ENCODE measurements at regions not wholly inside any gene's neighbourhood (a gene's known extent, or its start where the extent isn't known, plus 50 kb on each side); places are given as distances from the start of the nearest gene placed in this dataset.

DNA sequence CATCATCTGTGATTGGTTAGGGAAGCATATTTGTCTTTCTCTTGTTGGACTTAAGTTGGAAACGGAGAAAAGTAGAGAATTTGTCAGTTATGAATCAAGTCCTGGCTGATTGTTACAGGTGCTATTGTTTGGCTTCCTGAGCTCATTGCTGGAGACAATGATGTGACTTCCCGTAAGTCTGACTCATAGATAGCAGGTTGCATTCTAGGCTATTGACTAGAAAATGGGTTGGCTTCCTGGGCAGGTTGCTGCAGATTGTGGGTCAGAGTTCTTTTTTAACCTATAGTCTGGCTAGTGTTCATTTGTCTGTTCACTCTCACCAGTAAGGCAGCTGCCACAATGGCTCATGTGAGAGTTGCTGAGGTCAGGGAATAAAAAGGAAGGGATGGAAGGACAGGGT is 101.5 kb downstream of the CCNA1 start:
- Mint-ChIP-seq H3K27ac (ENCODE audit: unreplicated experiment) (no peak overlapping the region), H3K4me3 (ENCODE audit: unreplicated experiment) (no peak overlapping the region), H3K27me3 (ENCODE audit: insufficient read depth, unreplicated experiment) (peaks cover 12% of the 10 kb centered on the region), H3K36me3 (ENCODE audit: insufficient read depth, unreplicated experiment) (no peaks in the 10 kb centered on the region), H3K4me1 (ENCODE audit: low read depth, unreplicated experiment) (no peaks in the 10 kb centered on the region), H3K9me3 (ENCODE audit: unreplicated experiment) (peaks cover 19% of the 10 kb centered on the region)
- ChIA-PET CTCF (no interaction called here), POLR2A (no interaction called here)
- H3K36me3 ChIP-seq (ENCODE audit: control insufficient read depth, insufficient read depth, low read length), result no peaks in the 10 kb centered on the region
- H3K4me3 ChIP-seq (ENCODE audit: low read depth, low read length), result no peak overlapping the region
- intact Hi-C loops (cut with micrococcal nuclease; ENCODE audit: unreplicated experiment), result no loop called here
- no peaks in the 10 kb centered on the region for H3K4me1 ChIP-seq
- BruUV-seq (replicated peaks), result no TSS peak
- DNase-seq, result no peak
- no peak for TF ChIP-seq CTCF (IDR thresholded peaks at IDR 0.05; ENCODE audit: insufficient read depth in 1 of 2, low read depth in 1 of 2, low read length in 1 of 2, severe bottlenecking in 1 of 2, unreplicated experiment in 1 of 2)
- peaks cover 4% of the 10 kb centered on the region; the same call in 1 of the 2 replicates for H3K9me3 ChIP-seq
- H3K27me3 ChIP-seq (replicated peaks; ENCODE audit: control insufficient read depth, insufficient read depth, low read length), result no peaks in the 10 kb centered on the region

- POLR2A ChIA-PET, result no interaction called here
- H3K27me3 Mint-ChIP-seq (ENCODE audit: insufficient read depth, unreplicated experiment), result peaks cover 10% of the 10 kb centered on the region
- no TSS peak for BruUV-seq (replicated peaks)
- H3K36me3 ChIP-seq (ENCODE audit: control insufficient read depth, insufficient read depth, low read length), result no peaks in the 10 kb centered on the region
- no peak for TF ChIP-seq CTCF (IDR thresholded peaks at IDR 0.05; ENCODE audit: insufficient read depth in 1 of 2, low read depth in 1 of 2, low read length in 1 of 2, severe bottlenecking in 1 of 2, unreplicated experiment in 1 of 2)
- H3K4me3 ChIP-seq (ENCODE audit: low read depth, low read length), result no peak overlapping the region
- H3K36me3 Mint-ChIP-seq (ENCODE audit: insufficient read depth, unreplicated experiment), result no peaks in the 10 kb centered on the region
- peaks cover 9% of the 10 kb centered on the region; the same call in 1 of the 2 replicates for H3K9me3 ChIP-seq
- CTCF ChIA-PET, result no interaction called here
- DNase-seq, result no peak
- peaks cover 44% of the 10 kb centered on the region for H3K9me3 Mint-ChIP-seq (ENCODE audit: unreplicated experiment)
- intact Hi-C loops (cut with micrococcal nuclease; ENCODE audit: unreplicated experiment), result no loop called here
- no peaks in the 10 kb centered on the region for H3K4me1 Mint-ChIP-seq (ENCODE audit: low read depth, unreplicated experiment)
- no peak overlapping the region for H3K27ac Mint-ChIP-seq (ENCODE audit: unreplicated experiment)
- H3K4me3 Mint-ChIP-seq (ENCODE audit: unreplicated experiment), result no peak overlapping the region
- H3K4me1 ChIP-seq, result no peaks in the 10 kb centered on the region
- H3K27me3 ChIP-seq (replicated peaks; ENCODE audit: control insufficient read depth, insufficient read depth, low read length), result no peaks in the 10 kb centered on the region
These were observed 104.3 kb downstream of the CCNA1 start for GRCh38 chr13:36536546-36536945.

DNA sequence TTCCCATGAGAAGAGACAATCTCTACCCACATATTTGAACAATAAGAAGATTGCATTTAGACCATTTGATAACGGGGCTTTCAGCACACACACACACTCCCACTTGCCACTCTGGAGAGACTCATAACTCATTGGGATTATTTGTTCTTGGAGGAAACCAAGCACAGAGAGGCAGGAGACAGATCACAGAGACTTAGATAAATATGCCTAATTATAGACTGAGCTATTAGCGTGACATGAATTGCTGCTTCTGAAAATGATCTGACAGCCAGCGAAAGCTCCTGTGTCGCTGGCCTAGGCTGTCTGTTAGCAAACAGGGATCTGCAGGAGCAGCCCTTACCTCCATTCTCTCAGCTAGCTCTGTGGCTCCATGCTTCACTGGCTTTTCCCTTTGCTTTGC is 111.4 kb downstream of the CCNA1 start:
- no peaks in the 10 kb centered on the region for H3K4me1 Mint-ChIP-seq (ENCODE audit: low read depth, unreplicated experiment)
- no peak for DNase-seq
- H3K27me3 Mint-ChIP-seq (ENCODE audit: insufficient read depth, unreplicated experiment), result no peaks in the 10 kb centered on the region
- ChIA-PET POLR2A (no interaction called here), CTCF (no interaction called here)
- Histone ChIP-seq H3K4me1 (no peaks in the 10 kb centered on the region), H3K27me3 (replicated peaks; ENCODE audit: control insufficient read depth, insufficient read depth, low read length) (no peaks in the 10 kb centered on the region), H3K9me3 (peaks cover 7% of the 10 kb centered on the region; the same call in 1 of the 2 replicates), H3K36me3 (ENCODE audit: control insufficient read depth, insufficient read depth, low read length) (no peaks in the 10 kb centered on the region), H3K4me3 (ENCODE audit: low read depth, low read length) (no peak overlapping the region)
- H3K4me3 Mint-ChIP-seq (ENCODE audit: unreplicated experiment), result no peak overlapping the region
- BruUV-seq (replicated peaks), result no TSS peak
- TF ChIP-seq CTCF (IDR thresholded peaks at IDR 0.05; ENCODE audit: insufficient read depth in 1 of 2, low read depth in 1 of 2, low read length in 1 of 2, severe bottlenecking in 1 of 2, unreplicated experiment in 1 of 2), result no peak
- H3K9me3 Mint-ChIP-seq (ENCODE audit: unreplicated experiment), result peaks cover 26% of the 10 kb centered on the region
- intact Hi-C loops (cut with micrococcal nuclease; ENCODE audit: unreplicated experiment), result no loop called here
- no peak overlapping the region for H3K27ac Mint-ChIP-seq (ENCODE audit: unreplicated experiment)
- no peaks in the 10 kb centered on the region for H3K36me3 Mint-ChIP-seq (ENCODE audit: insufficient read depth, unreplicated experiment)
